H1 (cell line): ENCODE measurements at regions not wholly inside any gene's neighbourhood (a gene's known extent, or its start where the extent isn't known, plus 50 kb on each side); places are given as distances from the start of the nearest gene placed in this dataset.

Experiments used
- CTCF ChIA-PET: fragments of 300-600 bp; sonication (Branson Sonifier 250); formaldehyde crosslinking; loops from one replicate; lab custom pipeline; 2021; ENCODE audit not compliant: partially characterized antibody; lab: Charles Lee
- POLR2A ChIA-PET: fragments of 300-600 bp; sonication (Branson Sonifier 250); formaldehyde crosslinking; loops from one replicate; lab custom pipeline; 2021; ENCODE audit warnings: inconsistent platforms; ENCODE audit not compliant: partially characterized antibody; lab: Charles Lee
- DNase-seq, 2 experiments: peaks; one replicate each; pipeline versions ENCODE4 v3.0.0 to v3.0.0-alpha.2; 2010 to 2022; ENCODE audit warnings: low spot score in 2 of 2, low read depth in 1 of 2, mixed read lengths in 1 of 2
- FAIRE-seq: peaks from 2 replicates; lab custom pipeline; 2011; peaks lifted over from hg19 to GRCh38; lab: Jason Lieb, UNC
- H2AFZ ChIP-seq: 2 replicates; pipeline ENCODE4 v1.8.1; 2012; ENCODE audit warnings: low read length, inconsistent platforms
- H2AK5ac ChIP-seq: 2 replicates; pipeline ENCODE4 v1.6.1; 2013; ENCODE audit warnings: low read depth, low read length
- H2BK120ac ChIP-seq: replicated peaks from 2 replicates; pipeline ENCODE3; 2013; ENCODE audit warnings: low read depth, low read length, inconsistent platforms
- H2BK12ac ChIP-seq: 2 replicates; pipeline ENCODE4 v1.6.1; 2013; ENCODE audit warnings: low read depth, low read length
- H2BK15ac ChIP-seq: 2 replicates; pipeline ENCODE4 v1.6.1; 2013; ENCODE audit warnings: low read length
- H2BK20ac ChIP-seq: 2 replicates; pipeline ENCODE4 v1.6.1; 2013; ENCODE audit warnings: low read length
- H2BK5ac ChIP-seq: 2 replicates; pipeline ENCODE4 v1.6.1; 2013; ENCODE audit warnings: low read depth, low read length
- H3K14ac ChIP-seq: 2 replicates; pipeline ENCODE4 v1.6.1; 2013; ENCODE audit warnings: inconsistent platforms; ENCODE audit not compliant: insufficient read length
- H3K18ac ChIP-seq: 2 replicates; pipeline ENCODE4 v1.6.1; 2013; ENCODE audit warnings: low read length; ENCODE audit errors: extremely low read depth
- H3K23ac ChIP-seq: 2 replicates; pipeline ENCODE4 v1.6.1; 2013; ENCODE audit warnings: inconsistent platforms; ENCODE audit not compliant: insufficient read length
- H3K23me2 ChIP-seq: 2 replicates; pipeline ENCODE4 v1.6.1; 2013; ENCODE audit warnings: low read depth, low read length
- H3K27ac ChIP-seq: 2 replicates; pipeline ENCODE4 v1.6.1; 2011; ENCODE audit warnings: low read depth, low read length, inconsistent platforms
- H3K27me3 ChIP-seq, 4 experiments: replicated peaks in 1 of 4; 1 replicate in 1 of 4; 2 replicates in 3 of 4; pipeline versions ENCODE4 v1.6.1 to v1.8.1; 2011 to 2013; ENCODE audit warnings: low read length in 3 of 4, mild to moderate bottlenecking in 3 of 4, inconsistent platforms in 2 of 4, mixed read lengths in 2 of 4, moderate library complexity in 1 of 4; ENCODE audit not compliant: control insufficient read depth in 3 of 4, insufficient read depth in 3 of 4; ENCODE audit errors: extremely low read depth in 1 of 4
- H3K36me3 ChIP-seq, 4 experiments: 2 replicates each; pipeline versions ENCODE4 v1.6.1 to v1.8.1; 2011 to 2013; ENCODE audit warnings: mild to moderate bottlenecking in 4 of 4, low read length in 3 of 4, moderate library complexity in 2 of 4, control low read depth in 1 of 4, inconsistent platforms in 1 of 4; ENCODE audit not compliant: insufficient read depth in 4 of 4, control insufficient read depth in 2 of 4
- H3K4ac ChIP-seq: replicated peaks from 2 replicates; pipeline ENCODE3; 2013; ENCODE audit warnings: low read length, low read depth, mixed read lengths, inconsistent platforms; ENCODE audit not compliant: insufficient read length
- H3K4me1 ChIP-seq, 4 experiments: replicated peaks in 1 of 4; 1 replicate in 1 of 4; 2 replicates in 3 of 4; pipeline versions ENCODE4 v1.6.1 to v1.8.1; 2011 to 2013; ENCODE audit warnings: low read length in 3 of 4, inconsistent platforms in 2 of 4, mixed read lengths in 1 of 4; ENCODE audit not compliant: insufficient read depth in 4 of 4, control insufficient read depth in 3 of 4
- H3K4me2 ChIP-seq, 2 experiments: 2 replicates each; pipeline versions ENCODE4 v1.6.1 to v1.8.1; 2011 to 2013; ENCODE audit warnings: low read depth in 2 of 2, low read length in 2 of 2, control low read depth in 1 of 2, inconsistent platforms in 1 of 2, mild to moderate bottlenecking in 1 of 2; ENCODE audit not compliant: insufficient read depth in 1 of 2
- H3K4me3 ChIP-seq, 4 experiments: fragments of 200-600, 300-600 bp in 1 of 4; sonication (generic), shearing (Covaris generic), sonication (Bioruptor Twin) in 1 of 4; 2 replicates each; pipeline versions ENCODE4 v1.5.1 to v1.8.1; 2011 to 2016; ENCODE audit warnings: low read length in 4 of 4, low read depth in 3 of 4, control low read depth in 2 of 4, inconsistent platforms in 2 of 4, mild to moderate bottlenecking in 2 of 4, mixed read lengths in 1 of 4, moderate library complexity in 1 of 4; ENCODE audit not compliant: insufficient read depth in 2 of 4; ENCODE audit errors: extremely low read depth in 1 of 4
- H3K56ac ChIP-seq: replicated peaks from 2 replicates; pipeline ENCODE3; 2013; ENCODE audit warnings: low read depth, mild to moderate bottlenecking, mixed read lengths, low read length, inconsistent platforms; ENCODE audit not compliant: insufficient read length
- H3K79me1 ChIP-seq: 2 replicates; pipeline ENCODE4 v1.6.1; 2013; ENCODE audit warnings: low read depth, low read length, control low read depth
- H3K79me2 ChIP-seq, 2 experiments: 2 replicates each; pipeline versions ENCODE4 v1.6.1 to v1.8.1; 2012 to 2013; ENCODE audit warnings: low read length in 2 of 2, mild to moderate bottlenecking in 2 of 2, inconsistent platforms in 1 of 2; ENCODE audit not compliant: insufficient read depth in 2 of 2, control insufficient read depth in 1 of 2
- H3K9ac ChIP-seq, 4 experiments: replicated peaks in 1 of 4; 1 replicate in 1 of 4; 2 replicates in 3 of 4; pipeline versions ENCODE4 v1.6.1 to v1.8.1; 2011 to 2013; ENCODE audit warnings: low read depth in 3 of 4, low read length in 3 of 4, control low read depth in 2 of 4, mild to moderate bottlenecking in 2 of 4, moderate library complexity in 2 of 4, inconsistent platforms in 1 of 4; ENCODE audit errors: extremely low read depth in 1 of 4
- H3K9me3 ChIP-seq, 2 experiments: 2 replicates each; pipeline versions ENCODE4 v1.6.1 to v1.8.1; 2012 to 2013; ENCODE audit warnings: mild to moderate bottlenecking in 2 of 2, moderate library complexity in 2 of 2, control low read depth in 1 of 2, inconsistent platforms in 1 of 2, low read depth in 1 of 2, low read length in 1 of 2, mixed read lengths in 1 of 2; ENCODE audit not compliant: insufficient read depth in 2 of 2
- H4K20me1 ChIP-seq, 2 experiments: replicated peaks in 1 of 2; 2 replicates each; pipeline versions ENCODE3 to v1.8.1; 2011 to 2013; ENCODE audit warnings: inconsistent platforms in 2 of 2, low read length in 2 of 2, mild to moderate bottlenecking in 1 of 2; ENCODE audit not compliant: insufficient read depth in 2 of 2, control insufficient read depth in 1 of 2
- H4K5ac ChIP-seq: 2 replicates; pipeline ENCODE4 v1.6.1; 2013; ENCODE audit warnings: low read length, low read depth, mixed read lengths, inconsistent platforms; ENCODE audit not compliant: insufficient read length
- H4K8ac ChIP-seq: 2 replicates; pipeline ENCODE4 v1.8.0; 2013; ENCODE audit warnings: mild to moderate bottlenecking, moderate library complexity, low read length, inconsistent platforms; ENCODE audit not compliant: insufficient read depth; ENCODE audit errors: extremely low read depth
- H4K91ac ChIP-seq: replicated peaks from 2 replicates; pipeline ENCODE3; 2013; ENCODE audit warnings: low read length, mixed read lengths, inconsistent platforms; ENCODE audit not compliant: insufficient read length
- BCL11A ChIP-seq, 2 experiments: IDR thresholded peaks; one replicate each; pipeline ENCODE4 v1.6.1; 2011; ENCODE audit warnings: low read depth in 2 of 2, low read length in 2 of 2, mild to moderate bottlenecking in 2 of 2
- CHD1 ChIP-seq: IDR thresholded peaks from 2 replicates; pipeline ENCODE4 v1.6.1; 2012; ENCODE audit warnings: low read depth, low read length, improper control_type of control experiment
- EP300 ChIP-seq, 2 experiments: IDR thresholded peaks; 1 replicate in 1 of 2; 2 replicates in 1 of 2; pipeline ENCODE4 v1.6.1; 2011 to 2012; ENCODE audit warnings: low read depth in 2 of 2, low read length in 2 of 2, mild to moderate bottlenecking in 2 of 2, borderline replicate concordance in 1 of 2, inconsistent platforms in 1 of 2, moderate library complexity in 1 of 2
- EZH2 ChIP-seq: fragments of 200-600 bp; sonication (generic); IDR thresholded peaks from 2 replicates; pipeline ENCODE4 v1.7.1; 2012; ENCODE audit warnings: low read depth, mild to moderate bottlenecking, moderate library complexity, low read length, inconsistent platforms; ENCODE audit not compliant: severe bottlenecking
- POU5F1 ChIP-seq: IDR thresholded peaks from 2 replicates; pipeline ENCODE4 v1.6.1; 2011; ENCODE audit warnings: low read depth, mild to moderate bottlenecking, low read length, moderate library complexity
- SIX5 ChIP-seq: IDR thresholded peaks from 2 replicates; pipeline ENCODE4 v1.6.1; 2011; ENCODE audit warnings: mild to moderate bottlenecking, low read depth, low read length
- TAF7 ChIP-seq: optimal IDR thresholded peaks from 2 replicates; pipeline ENCODE3; 2011; ENCODE audit warnings: low read depth, mild to moderate bottlenecking, inconsistent platforms, low read length, moderate library complexity, borderline replicate concordance
- TBP ChIP-seq: IDR thresholded peaks from 2 replicates; pipeline ENCODE4 v1.6.1; 2011; ENCODE audit warnings: low read depth, low read length, improper control_type of control experiment
- WGBS, 2 experiments: shearing (Covaris generic) in 1 of 2; methylation state at CpG; one replicate each; pipeline versions ENCODE4 v1.1.6 to v1.1.7; 2013 to 2015; ENCODE audit warnings: low lambda C conversion rate in 2 of 2, mixed read lengths in 2 of 2, inconsistent platforms in 1 of 2, low coverage in 1 of 2, missing lambda C conversion rate in 1 of 2; ENCODE audit not compliant: insufficient replicate concordance in 2 of 2, insufficient coverage in 1 of 2, insufficient read length in 1 of 2; ENCODE audit errors: extremely low coverage in 1 of 2, missing lambda C conversion rate in 1 of 2; 5-methylcytosine and 5-hydroxymethylcytosine counted together

DNA sequence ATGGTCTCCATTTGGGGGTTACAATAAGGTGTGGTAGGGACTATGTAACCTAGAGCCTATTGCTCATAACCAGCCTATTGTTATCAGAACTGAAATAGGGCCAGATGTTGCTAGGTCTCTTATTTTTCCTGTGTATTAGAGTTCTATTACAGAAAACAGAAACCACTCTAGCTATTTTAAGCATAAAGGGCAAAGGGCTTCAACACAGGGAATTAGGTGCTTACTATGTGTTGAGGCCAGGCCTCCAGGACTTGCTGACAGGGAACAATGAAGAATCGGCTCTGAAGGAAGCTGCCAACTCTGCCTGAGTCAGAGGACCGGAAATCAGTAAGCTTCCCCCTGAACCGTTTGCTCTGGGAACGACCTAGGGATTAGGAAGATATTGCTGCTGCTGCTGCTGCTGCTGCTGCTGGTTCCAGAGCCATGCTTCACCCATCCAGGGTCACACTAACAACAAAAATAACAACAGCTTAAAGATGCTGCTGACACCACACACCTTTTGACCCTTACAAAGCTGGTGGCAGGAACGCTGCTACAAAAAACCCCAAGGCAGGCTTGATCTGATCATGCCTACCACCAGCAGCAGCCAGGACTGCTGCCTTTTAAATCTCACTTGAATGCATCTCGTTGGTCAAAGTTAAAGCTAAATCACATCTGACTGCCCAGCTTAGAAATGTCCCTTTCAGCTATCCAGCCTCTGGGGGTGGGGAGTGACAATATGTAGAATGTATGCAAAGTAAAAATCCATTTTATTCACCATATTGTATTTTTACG lies 276.9 kb upstream of the IL12A start:
- Histone ChIP-seq H4K91ac (no peak overlapping the region), H3K9me3 (peaks cover 9 to 12% of the 10 kb centered on the region in 2 experiments), H3K4ac (no peak overlapping the region), H3K4me3 (no peak overlapping the region), H3K79me2 (no peaks in the 10 kb centered on the region), H4K5ac (no peak overlapping the region), H3K4me2 (no peak overlapping the region), H2AFZ (peak overlapping the region; percentile 88), H3K9ac (no peak overlapping the region), H3K27ac (no peak overlapping the region; the same call in 1 of the 2 replicates), H3K23ac (no peak overlapping the region), H3K27me3 (no peaks in the 10 kb centered on the region), H3K14ac (no peak overlapping the region), H2AK5ac (no peak overlapping the region), H3K56ac (no peak overlapping the region), H2BK12ac (no peak overlapping the region), H2BK20ac (no peak overlapping the region), H3K23me2 (no peaks in the 10 kb centered on the region), H4K8ac (peak overlapping the region; percentile 53; the same call in 1 of the 2 replicates), H2BK15ac (no peak overlapping the region), H3K79me1 (no peaks in the 10 kb centered on the region), H3K36me3 (no peaks in the 10 kb centered on the region), H3K18ac (no peak overlapping the region), H2BK5ac (no peak overlapping the region), H3K4me1 (no peaks in the 10 kb centered on the region), H4K20me1 (no peaks in the 10 kb centered on the region), H2BK120ac (no peak overlapping the region)
- TF ChIP-seq BCL11A (IDR thresholded peaks at IDR 0.05; ENCODE audit: low read depth in 2 of 2, low read length in 2 of 2) (no peak), TBP (no peak), CHD1 (no peak), TAF7 (no peak), POU5F1 (no peak), SIX5 (no peak), EP300 (IDR thresholded peaks at IDR 0.05; ENCODE audit: borderline replicate concordance in 1 of 2, low read depth in 2 of 2, low read length in 2 of 2) (no peak), EZH2 (no peak)
- CTCF ChIA-PET: interaction anchor here (0.6 to 1.5 kb wide), 4 partner anchors 12 to 320 kb away, joined by 3 to 5 read pairs (median 4); no protein-coding TSS in a partner anchor
- WGBS, 2 experiments: 90% methylated on average over 7 of the region's 7 CpGs; no CpG with 5 or more reads in 1 of the 2 experiments
- POLR2A ChIA-PET: no interaction called here
- FAIRE-seq (no peak), DNase-seq (no peak)
